ENCODE measurements at regions not wholly inside any gene's neighbourhood (a gene's known extent, or its start where the extent isn't known, plus 50 kb on each side); places are given as distances from the start of the nearest gene placed in this dataset.
"Not testable (repeated sequence)": the region's sequence is repeated elsewhere in the genome, so short reads cannot be mapped to it uniquely, and the experiment has no call there.

- DNase-seq: no peak
These were observed 1919.8 kb upstream of the AGA start for GRCh38 chr4:179361978-179362486.

- not testable (repeated sequence) for DNase-seq
These were observed 1923.7 kb upstream of the AGA start for GRCh38 chr4:179365932-179366331.

- DNase-seq: no peak
These were observed 1930.0 kb upstream of the AGA start for GRCh38 chr4:179372242-179372641.

GRCh38 chr4:179372746-179373145 is 1930.5 kb upstream of the AGA start:
- no peak for DNase-seq

GRCh38 chr4:179378847-179379246 is 1936.6 kb upstream of the AGA start:
- not testable (repeated sequence) for DNase-seq

GRCh38 chr4:179392787-179393186 is 1950.5 kb upstream of the AGA start:
- DNase-seq: no peak

- DNase-seq: no peak
These were observed 1956.2 kb upstream of the AGA start for GRCh38 chr4:179398414-179398813.

GRCh38 chr4:179399054-179399782 is 1957.0 kb upstream of the AGA start:
- DNase-seq: no peak

- no peak for DNase-seq
These were observed 1973.0 kb upstream of the AGA start for GRCh38 chr4:179415037-179415846.

GRCh38 chr4:179415847-179416223 is 1973.6 kb upstream of the AGA start:
- DNase-seq: no peak

- DNase-seq: no peak
These were observed 1975.1 kb upstream of the AGA start for GRCh38 chr4:179417357-179417756.

GRCh38 chr4:179437962-179438361 is 1995.7 kb upstream of the AGA start:
- DNase-seq: no peak

GRCh38 chr4:179441596-179441995 is 1999.4 kb upstream of the AGA start:
- no peak for DNase-seq

GRCh38 chr4:179447308-179447707 is 2005.1 kb upstream of the AGA start:
- no peak for DNase-seq

- DNase-seq: no peak
These were observed 2023.0 kb upstream of the AGA start for GRCh38 chr4:179465131-179465797.

- no peak for DNase-seq
These were observed 2025.6 kb upstream of the AGA start for GRCh38 chr4:179467878-179468277.

GRCh38 chr4:179472164-179472563 is 2029.9 kb upstream of the AGA start:
- DNase-seq: no peak

- no peak for DNase-seq
These were observed 2036.4 kb upstream of the AGA start for GRCh38 chr4:179478608-179479007.

GRCh38 chr4:179485781-179486180 is 2043.5 kb upstream of the AGA start:
- DNase-seq: no peak

- no peak for DNase-seq
These were observed 2044.5 kb upstream of the AGA start for GRCh38 chr4:179486570-179487335.

- DNase-seq: no peak
These were observed 2050.2 kb upstream of the AGA start for GRCh38 chr4:179492260-179493080.

- no peak for DNase-seq
These were observed 2061.7 kb upstream of the AGA start for GRCh38 chr4:179503976-179504375.

All from activated CD8-positive, alpha-beta memory T cell treated with anti-CD3 and anti-CD28 coated beads, Interleukin-2, amount 50 U/mL, for 48 hours (primary cell).